GM23248 (cell line): ENCODE measurements at regions not wholly inside any gene's neighbourhood (a gene's known extent, or its start where the extent isn't known, plus 50 kb on each side); places are given as distances from the start of the nearest gene placed in this dataset.

Experiments
- EZH2 ChIP-seq: fragments of 200-600 bp; sonication (generic); IDR thresholded peaks from 2 replicates; pipeline ENCODE4 v1.6.1; 2018; ENCODE audit warnings: antibody characterized with exemption, mild to moderate bottlenecking; ENCODE audit not compliant: insufficient read depth, poor library complexity, severe bottlenecking
- EZH2phosphoT487 ChIP-seq: fragments of 200-600 bp; sonication (generic); IDR thresholded peaks from 2 replicates; pipeline ENCODE4 v1.6.1; 2018; ENCODE audit warnings: antibody characterized with exemption, moderate library complexity, mild to moderate bottlenecking, low read depth; ENCODE audit not compliant: insufficient read depth

GRCh38 chr1:147052143-147052542 lies 114.0 kb downstream of the NBPF12 start:
- TF ChIP-seq EZH2 (no peak), EZH2phosphoT487 (no peak)
